Right lobe of liver (tissue), 4 donors: ENCODE measurements at regions not wholly inside any gene's neighbourhood (a gene's known extent, or its start where the extent isn't known, plus 50 kb on each side); places are given as distances from the start of the nearest gene placed in this dataset.

Experiments
- CTCF ChIP-seq, 4 donors: fragments of 200-600 bp in 3 of 4; fragments of 450-650 bp in 1 of 4; IDR thresholded peaks; one replicate each; pipeline versions ENCODE4 v1.5.1 to v1.8.0; 2016 to 2022; ENCODE audit warnings: antibody characterized with exemption in 4 of 4, mild to moderate bottlenecking in 2 of 4
- POLR2A ChIP-seq: fragments of 450-650 bp; IDR thresholded peaks from one replicate; pipeline ENCODE4 v1.6.1; 2017; ENCODE audit warnings: antibody characterized with exemption, mild to moderate bottlenecking
- donor health status: DM: no; HTN: no; CAD: no.
- donor health status: DM: no; HTN: no; CAD: no.
- donor health status: DM: no; HTN: yes; CAD: no.

DNA sequence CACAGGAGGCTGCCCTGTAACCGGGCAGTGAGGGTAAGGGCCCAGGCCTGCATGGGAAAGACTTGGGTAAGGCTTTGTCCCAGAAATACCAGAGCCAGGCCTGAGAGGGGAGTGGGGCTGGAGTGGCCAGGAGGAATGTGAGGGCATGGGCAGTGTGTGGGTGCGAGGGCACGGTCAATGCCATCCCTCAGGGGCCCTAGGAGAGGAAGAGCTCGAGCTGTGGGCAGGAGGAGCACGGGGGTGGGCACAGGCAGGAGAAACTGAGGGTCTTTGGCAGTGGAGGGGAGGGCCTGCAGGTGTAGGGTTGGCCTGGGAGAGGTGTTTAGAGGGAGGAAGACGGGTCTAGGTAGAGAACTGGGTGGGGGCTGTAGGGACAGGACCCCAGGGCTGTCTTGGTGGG is 381.6 kb downstream of the TMEM121 start:
- TF ChIP-seq CTCF (IDR thresholded peaks at IDR 0.05) (no peak), POLR2A (no peak)
